GM18499 (cell line): ENCODE measurements at regions not wholly inside any gene's neighbourhood (a gene's known extent, or its start where the extent isn't known, plus 50 kb on each side); places are given as distances from the start of the nearest gene placed in this dataset.

ENCODE experiments used
- ATAC-seq: cut with Tn5 transposase; IDR thresholded peaks from one replicate; pipeline ENCODE4 v1.9.1; 2021; ENCODE audit warnings: moderate number of reproducible peaks; ENCODE audit not compliant: insufficient read depth, unreplicated experiment

DNA sequence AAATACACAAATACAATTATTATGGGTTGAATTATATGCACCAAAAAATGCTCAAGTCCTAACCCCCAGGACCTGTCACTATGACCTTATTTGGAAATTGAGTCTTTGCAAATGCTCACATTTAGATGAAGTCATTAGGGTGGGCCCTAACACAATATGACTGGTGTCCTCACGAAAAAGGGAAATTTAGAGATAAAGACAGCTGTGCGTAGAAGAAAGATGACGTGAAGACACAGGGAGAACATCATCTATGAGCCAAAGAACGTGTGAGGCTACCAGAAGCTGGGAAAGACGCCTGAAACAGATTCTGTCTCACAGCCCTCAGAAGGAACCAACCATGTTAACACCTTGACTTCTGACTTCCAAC lies 259.2 kb downstream of the EMP1 start:
- no peak for ATAC-seq

DNA sequence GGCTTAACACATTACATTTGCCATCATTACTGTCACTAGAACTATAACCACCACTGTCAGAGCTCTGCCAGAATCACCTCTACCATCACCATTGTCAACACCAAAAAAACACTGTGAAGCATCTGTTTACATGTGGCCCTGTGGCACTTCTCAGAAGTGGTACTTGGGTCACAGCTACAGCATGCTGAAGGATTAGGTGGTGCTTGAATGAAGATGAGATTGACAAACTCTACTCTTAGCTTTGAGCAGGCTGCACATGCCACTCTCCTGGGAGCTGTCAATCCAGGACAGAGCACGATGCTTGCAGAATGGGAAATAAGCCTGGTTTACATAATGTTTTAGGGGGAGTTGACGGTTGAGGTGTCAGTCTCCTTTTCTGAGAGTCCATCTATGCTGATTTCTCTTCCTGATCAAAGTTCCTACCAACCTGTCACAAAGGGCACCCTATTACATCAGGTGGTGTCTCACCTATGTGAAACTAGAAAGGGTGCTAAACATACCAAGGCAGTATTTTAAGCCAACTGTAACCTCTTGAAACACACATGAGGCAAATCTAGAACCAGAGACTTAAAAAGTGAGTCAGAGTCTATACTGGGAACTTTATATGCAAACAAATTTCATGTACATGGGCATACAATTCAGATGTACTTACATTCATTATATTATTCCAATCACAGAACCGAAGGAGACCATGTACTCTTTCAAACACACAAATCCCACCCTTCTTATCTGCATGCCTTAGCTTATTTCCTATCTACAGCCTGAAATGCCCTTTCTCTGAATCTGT lies 258.7 kb downstream of the EMP1 start:
- ATAC-seq: no peak

DNA sequence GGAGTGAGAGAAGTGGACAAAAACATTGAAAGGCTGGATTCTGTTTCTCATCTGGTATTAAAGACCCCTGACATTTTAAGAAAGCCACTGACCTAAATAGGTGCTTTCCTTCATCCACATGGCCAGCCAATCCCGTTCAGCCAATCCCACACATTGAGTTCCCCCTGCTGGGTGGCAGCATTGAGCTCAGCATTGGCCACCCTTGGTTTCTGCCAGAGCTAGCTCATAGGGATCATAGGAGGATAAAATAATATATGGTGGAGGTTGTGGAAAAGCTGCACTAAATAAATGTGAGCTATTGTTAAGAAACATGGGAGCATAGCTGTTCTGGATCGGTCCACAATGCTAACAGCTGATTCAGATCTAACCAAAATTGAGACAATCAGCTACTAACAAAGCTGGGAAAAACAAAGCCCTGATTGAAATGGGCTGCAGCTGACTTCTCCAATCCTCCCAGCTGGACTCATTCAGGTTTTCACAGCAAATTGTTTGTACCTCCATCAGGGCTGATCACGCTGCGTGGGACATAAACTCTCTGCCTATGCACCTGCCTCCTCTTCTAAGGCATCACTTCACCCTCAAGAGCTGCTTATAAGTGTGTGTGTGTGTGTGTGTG lies 256.5 kb downstream of the EMP1 start:
- no peak for ATAC-seq

DNA sequence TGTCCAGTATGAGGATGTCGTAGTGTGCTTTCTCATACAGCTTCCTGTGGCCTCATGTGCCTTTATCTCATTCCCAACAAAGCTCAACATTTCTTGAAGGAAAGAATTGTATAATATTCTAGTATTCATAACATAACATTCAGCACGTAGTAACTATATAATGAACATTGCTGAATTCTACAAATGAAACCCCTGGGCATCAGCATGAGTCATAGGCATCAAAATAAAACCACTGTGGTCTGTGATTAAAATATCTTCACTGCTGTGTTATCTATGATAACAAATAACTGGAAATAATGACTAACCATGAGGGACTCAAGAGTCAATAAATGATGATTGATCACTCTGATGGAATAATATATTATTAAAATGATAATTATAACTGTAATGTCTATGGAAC lies 255.2 kb downstream of the EMP1 start:
- no peak for ATAC-seq

DNA sequence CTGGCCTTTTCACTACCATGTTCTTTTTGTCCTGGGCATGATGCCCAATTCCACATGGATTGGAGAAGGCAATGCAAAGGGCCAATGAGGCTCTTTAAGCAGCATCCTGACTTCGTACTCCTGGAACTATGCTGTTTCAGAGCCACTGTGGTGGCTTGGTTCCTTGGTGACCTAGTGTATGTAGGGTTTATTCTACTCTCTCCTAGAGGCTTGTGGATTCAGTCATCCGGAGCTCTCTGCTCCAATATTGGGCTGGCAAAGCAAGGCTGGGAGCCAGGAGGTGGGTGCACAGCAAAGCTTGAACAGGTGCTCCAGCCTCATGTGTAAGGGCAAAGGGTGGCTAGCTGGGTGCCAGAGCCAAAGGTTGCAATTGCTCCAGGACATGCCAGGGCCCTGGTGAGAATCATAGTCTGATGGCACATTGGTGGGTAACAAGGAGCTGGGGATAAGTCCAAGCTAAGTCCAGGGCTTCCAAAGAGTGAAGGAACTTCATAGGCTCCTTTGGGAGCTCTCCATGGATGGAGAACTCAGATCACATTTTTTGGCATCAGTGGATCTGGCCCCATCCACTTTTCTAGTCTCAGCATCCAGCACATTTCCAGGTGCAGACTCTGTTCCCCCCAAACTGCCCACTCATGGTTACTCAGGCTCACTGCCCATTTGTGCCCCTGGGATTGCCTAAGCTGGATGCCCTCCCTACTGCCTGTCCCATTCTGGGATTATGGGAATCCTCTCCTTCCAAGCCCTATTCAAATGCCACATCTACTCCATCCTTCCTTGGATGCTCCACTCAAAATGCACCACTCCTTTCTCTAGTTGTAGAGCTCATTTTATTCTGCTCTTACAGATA lies 253.9 kb downstream of the EMP1 start:
- ATAC-seq: no peak

DNA sequence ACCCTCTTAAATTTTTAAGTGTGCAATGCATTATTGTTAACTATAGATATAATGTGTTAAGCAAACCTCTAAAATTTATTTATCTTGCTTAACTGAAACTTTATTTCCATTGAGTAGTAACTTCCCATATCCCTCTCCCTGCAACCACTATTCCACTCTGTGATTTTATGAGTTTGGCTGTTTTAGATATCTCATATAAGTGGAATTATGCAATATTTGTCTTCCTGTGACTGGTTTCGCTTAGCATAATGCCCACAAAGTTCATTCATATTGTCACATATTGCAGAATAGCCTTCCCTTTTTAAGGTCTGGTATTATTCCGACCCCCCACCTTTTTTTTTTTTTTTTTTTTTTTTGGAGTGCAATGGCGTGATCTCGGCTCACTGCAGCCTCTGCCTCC lies 247.6 kb downstream of the EMP1 start:
- ATAC-seq: no peak

DNA sequence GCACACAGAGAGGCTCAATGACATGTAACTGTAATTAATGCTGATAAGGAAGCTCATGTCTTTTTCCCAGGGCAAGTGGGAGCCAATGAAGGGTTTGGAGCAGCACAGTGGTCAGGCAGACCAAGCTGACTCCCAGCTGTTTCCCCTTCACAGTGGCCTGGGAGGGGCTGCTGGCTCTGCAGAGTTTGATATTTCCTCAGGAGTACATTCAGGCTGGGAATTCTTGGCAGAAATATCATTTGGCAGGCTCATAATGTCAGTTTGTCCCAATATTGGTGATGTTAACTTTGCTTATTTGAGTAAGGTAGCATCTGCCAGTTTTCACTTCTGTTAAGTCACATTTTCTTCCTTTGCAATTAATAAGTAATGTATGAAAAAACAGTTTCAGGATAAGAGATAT lies 247.0 kb downstream of the EMP1 start:
- no peak for ATAC-seq

DNA sequence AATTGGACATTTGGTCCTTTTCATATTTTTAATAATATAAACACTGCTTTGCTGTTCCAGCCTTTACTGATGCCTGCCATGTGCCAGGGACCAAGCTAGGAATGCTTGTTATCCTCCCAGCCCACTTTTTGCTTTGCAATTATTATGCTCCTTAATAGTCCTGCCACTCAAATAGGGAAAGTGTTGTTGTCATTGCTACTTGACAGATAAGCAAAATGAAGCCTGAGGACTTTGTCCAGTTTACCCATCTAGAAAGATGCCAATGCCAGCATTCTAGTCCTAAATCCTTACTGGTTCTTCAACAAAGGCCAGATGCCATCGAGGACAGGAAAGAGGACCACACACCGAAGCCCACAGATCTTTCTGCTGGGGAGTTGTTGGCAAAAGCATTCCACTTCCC lies 246.5 kb downstream of the EMP1 start:
- no peak for ATAC-seq

DNA sequence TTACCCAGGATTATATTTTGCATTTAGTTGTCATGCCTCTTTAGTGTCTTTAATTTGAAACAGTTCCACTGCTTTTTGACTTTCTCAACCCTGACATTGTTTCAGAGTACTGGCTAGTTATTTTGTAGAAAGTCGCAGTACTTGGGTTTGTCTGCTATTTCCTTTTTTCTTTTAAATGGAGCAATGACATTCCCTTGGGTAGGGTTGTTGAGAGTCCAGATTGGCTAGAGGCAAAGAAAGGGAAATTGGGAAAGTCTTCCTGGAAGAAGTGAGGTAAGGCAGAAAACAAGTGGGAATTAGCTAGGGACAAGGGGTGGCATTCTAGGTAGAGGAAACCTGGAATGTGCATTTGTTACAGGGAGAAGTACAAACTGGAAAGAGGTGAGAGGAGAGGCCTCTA lies 245.9 kb downstream of the EMP1 start:
- ATAC-seq: no peak

DNA sequence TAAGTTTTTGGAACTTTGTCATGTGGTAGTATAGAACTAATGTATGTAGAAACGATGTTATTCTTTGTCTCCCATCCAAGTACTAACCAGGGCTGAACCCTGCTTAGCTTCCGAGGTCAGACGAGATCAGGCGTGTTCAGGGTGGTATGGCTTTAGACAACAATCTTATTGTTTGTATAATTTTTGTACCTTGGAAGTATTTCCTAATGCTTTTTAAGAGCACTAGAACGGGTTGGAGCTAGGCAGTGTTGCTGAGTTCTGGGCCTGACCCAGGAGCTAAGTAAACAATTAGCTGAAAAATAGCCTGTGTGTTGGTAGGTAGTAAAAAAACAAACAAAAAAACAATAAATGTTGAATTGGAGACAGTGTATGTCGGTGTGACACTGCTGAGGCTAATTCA lies 244.3 kb downstream of the EMP1 start:
- ATAC-seq: no peak

DNA sequence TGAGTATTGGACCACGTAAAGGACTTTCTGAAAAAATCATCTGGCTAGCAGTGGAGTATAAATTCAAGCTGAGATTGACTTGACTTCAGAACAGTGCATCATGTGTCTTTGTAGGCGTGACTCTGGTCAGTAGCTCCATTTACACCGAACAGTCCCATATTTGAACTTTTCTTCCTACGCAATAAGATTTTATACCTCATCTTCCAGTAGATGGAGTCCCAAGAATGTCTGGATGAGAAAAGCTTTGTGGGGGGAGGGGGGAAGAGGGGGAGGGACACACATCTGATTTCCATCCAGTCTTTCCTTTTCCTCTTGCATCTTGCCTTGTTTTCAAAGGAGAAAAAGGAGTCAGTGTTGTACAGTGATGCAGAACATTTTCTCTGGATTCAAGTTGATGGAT lies 241.0 kb downstream of the EMP1 start:
- no peak for ATAC-seq

DNA sequence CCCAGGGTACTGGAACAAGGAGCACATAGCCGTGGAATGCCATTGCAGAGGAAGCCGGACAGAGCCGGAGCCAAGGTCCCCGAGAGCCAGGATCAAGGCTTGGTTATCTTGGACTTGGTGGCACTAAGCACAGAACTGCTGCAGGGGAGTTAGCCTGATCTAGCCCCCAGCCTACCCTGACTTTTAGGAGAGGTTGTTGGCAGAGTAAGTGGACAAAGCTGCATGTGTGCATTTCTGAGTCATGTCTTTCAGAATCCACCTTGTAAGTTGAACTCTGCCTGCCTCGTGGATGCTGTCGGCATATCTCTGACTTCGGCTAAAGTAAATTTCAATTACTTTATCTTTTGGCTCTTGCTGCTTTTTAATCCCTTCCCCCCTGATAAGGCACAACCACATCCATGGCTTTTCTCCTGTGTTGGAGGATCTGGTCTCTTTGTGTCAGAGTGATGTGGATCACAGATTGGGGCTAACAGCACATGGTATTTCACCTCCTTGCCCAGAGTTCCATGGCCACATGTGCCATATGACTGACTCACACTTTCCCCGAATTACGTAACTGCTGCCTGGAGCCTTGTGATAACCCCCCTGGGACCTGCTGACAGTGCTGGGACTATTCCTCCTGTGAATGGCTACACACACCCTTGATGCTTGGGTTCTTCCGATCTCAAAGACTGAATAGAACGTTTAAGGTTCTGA lies 240.3 kb downstream of the EMP1 start:
- ATAC-seq: no peak

DNA sequence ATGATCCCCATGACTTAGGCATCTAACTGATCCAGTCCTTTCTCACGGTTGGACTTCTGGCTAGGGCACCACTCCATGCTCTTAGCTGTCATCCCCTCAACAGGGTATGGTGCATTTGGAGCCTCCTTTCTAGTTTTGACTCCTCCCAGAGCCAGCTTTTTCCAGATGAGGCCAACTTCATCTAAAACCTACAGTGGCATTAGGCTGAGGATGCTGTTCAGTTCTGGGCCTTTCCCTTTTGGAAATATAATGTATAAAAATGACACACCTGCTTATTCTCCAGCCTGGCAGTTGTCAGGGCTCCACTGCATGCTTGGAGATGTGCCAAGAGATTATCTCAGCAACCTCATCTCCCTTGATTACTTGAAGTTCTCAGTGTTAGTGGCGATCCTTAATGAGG lies 239.7 kb downstream of the EMP1 start:
- ATAC-seq: no peak

DNA sequence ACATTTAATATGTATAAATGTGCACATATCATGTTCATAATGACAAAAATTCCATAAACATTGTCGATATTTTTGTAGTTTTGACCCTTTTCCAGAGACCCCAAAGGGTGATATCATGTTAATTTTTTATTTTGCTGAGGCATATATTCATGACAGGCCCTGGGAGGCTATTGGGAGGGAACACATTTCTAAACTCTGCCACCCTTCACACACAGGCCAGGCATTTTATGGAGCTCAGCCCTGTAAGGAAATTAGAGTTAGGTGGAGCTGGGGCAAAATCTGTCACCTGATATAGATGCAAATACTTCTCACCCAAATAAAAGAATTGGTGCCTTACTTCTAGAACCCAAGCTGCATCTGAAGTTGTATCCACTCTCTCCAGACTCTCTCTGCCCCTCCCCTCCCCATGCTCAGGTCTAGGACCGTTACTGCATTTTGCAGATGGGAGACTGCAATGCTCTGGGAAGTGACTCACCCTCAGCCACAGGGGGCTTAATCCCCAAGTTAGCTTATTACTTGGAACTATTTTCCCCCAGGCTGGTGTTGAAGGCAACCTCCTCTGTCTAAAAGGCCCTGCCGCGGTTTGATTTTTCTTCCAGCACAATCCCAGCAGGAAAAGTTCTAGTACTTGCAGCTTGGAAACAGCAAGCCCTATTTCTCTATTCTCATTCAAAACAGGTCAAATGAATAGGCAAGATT lies 238.9 kb downstream of the EMP1 start:
- no peak for ATAC-seq

DNA sequence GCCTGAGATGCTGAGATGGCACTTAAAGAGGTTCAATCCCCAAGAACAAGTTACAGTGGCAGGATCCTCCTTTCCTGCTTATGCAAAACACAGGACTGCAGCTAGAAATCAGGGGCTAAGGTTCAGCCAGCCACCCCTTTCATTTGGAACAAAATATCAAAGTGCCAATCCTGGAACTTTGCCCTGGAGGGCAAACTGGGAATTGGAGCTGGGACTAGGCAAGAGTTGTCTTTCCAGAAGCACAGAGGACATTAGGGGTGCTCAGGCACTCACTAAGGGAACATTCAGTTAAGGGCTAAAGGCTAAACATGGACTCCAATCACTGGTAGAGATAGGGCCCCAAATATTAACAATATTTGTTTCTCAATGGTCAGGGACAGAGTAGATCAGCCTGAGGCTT lies 237.2 kb downstream of the EMP1 start:
- ATAC-seq: no peak

DNA sequence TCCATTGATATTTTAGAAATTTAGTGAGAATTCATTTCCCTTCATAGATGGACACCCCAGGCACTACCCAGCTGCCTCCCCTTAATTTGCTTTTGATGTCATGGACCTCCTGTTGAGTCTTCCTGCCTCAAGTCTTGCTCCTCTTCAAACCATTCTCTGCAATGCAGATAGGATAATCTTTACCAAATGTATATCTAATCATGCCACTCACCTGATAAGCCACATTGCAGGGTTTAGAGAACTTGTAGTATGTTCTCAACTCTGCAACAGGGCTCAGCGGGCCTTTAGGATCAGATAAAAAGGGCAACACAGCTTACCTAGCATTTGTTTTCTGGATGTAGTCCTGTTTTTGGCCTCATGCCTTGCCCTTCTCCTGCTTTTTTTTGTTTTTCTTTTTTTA lies 234.5 kb downstream of the EMP1 start:
- ATAC-seq: no peak

DNA sequence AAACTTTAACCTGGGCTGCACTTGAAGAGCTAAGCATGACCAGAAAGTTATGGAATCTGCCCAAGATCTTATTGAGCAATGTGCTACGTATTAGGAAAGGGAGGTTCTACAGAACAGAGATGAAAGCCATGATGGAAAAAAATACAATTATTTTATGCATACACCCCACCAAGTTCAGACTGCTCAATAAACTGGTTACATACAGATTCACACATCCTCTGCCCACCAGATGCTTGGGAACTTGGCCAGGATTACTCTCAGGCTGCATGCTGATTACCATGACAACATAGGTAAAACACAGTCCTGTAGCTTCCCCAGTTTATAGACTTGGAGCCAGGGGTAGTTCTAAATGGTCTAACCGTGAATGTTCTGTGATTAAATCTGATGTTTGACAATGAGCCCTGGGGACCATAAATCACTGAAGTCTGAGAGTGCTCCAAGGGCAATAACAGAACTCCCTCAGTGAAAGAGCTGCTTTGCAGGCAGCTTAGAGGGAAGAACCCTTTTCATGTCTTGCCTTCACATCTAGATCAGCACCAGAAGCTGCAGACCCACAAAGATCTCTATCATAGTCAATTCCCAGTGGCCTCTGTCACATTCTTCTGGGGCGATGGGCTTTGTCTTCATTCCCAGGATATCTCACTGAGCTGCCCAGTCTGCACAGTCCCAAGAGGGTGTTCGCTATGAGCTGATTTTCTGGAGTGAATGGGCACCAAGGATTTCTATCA lies 232.2 kb downstream of the EMP1 start:
- no peak for ATAC-seq

DNA sequence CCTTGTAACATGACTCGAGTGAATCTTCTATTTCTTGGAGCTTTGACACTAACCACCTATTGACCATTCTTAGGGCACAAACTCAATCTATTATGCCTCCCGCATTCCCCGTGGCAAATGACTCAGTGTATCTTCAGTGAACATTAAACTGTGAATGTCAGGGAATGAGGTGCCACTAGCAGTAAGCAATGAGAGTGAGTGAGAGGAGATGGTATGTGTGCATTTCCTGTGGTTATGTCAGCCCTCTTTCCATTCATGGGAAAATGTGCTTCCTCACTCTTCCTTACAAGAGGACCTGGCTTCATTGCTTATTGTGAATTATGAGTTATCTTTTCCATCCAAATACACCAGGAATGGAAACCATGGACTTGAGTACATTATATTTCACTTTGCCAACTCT lies 229.2 kb downstream of the EMP1 start:
- no peak for ATAC-seq

DNA sequence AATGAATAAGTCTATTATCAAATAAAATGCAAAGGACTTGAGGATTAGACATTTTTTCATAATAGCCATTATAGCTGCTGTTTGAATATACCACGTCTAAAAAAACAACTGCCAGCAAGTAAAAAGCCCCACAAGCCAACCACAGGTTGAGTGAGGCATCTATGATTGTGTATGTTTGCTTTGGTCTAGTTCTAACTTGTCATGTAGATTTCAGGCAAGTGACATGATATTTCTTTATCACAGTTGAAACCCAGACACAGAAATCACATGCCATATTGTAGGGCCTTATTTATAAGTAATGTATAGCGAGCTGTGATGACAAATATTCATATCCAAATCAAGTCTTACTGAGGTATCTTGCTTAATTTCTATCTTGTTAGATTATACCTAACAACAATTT lies 225.8 kb downstream of the EMP1 start:
- ATAC-seq: no peak

DNA sequence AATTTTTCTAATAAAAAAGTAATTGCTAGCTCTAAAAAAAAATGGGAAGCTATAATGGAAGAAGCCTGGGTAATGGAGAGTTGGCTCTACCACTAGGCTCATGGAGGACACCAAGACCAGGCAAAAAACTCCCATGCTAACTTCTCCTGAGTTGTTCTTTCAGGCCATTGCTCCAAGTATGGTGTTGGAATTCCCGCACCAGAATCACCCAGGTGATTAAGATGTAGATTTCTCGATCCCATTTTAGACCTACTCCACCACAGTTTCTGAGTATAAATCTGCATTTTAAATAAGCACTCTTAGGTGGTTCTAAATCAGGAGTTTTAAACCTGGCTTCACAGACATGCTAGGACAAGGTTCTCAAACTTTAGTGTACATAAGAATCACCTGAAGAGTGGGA lies 221.0 kb downstream of the EMP1 start:
- no peak for ATAC-seq
